ENCODE measurements at regions not wholly inside any gene's neighbourhood (a gene's known extent, or its start where the extent isn't known, plus 50 kb on each side); places are given as distances from the start of the nearest gene placed in this dataset.

- TF ChIP-seq CTCF (IDR thresholded peaks at IDR 0.05), result no peak
- TF ChIP-seq POLR2A (IDR thresholded peaks at IDR 0.05), result no peak
Observed at GRCh38 chr14:43535231-43535838, 971.7 kb downstream of the FSCB start.
